H9 (cell line): ENCODE measurements at regions not wholly inside any gene's neighbourhood (a gene's known extent, or its start where the extent isn't known, plus 50 kb on each side); places are given as distances from the start of the nearest gene placed in this dataset.

ENCODE experiments used
- DNase-seq: peaks from one replicate; pipeline ENCODE4 v3.0.0-alpha.2; 2017
- H2AFZ ChIP-seq: one replicate; pipeline ENCODE4 v1.6.1; 2013; ENCODE audit warnings: mild to moderate bottlenecking, low read length, control low read depth, moderate library complexity
- H2AK5ac ChIP-seq: 2 replicates; pipeline ENCODE4 v1.6.1; 2013; ENCODE audit warnings: low read length, control low read depth, mixed read lengths; ENCODE audit not compliant: insufficient read length
- H2BK120ac ChIP-seq: one replicate; pipeline ENCODE4 v1.6.1; 2013; ENCODE audit warnings: low read depth, mild to moderate bottlenecking, low read length, control low read depth, inconsistent platforms; ENCODE audit not compliant: poor library complexity, severe bottlenecking
- H2BK12ac ChIP-seq: 2 replicates; pipeline ENCODE4 v1.6.1; 2013; ENCODE audit warnings: low read length, control low read depth, mixed read lengths, low read depth; ENCODE audit not compliant: insufficient read length
- H2BK15ac ChIP-seq: 2 replicates; pipeline ENCODE4 v1.6.1; 2013; ENCODE audit warnings: low read depth, low read length, control low read depth
- H2BK20ac ChIP-seq: one replicate; pipeline ENCODE4 v1.6.1; 2013; ENCODE audit warnings: low read depth, mild to moderate bottlenecking, low read length, control low read depth, inconsistent platforms; ENCODE audit not compliant: poor library complexity, severe bottlenecking
- H2BK5ac ChIP-seq: 2 replicates; pipeline ENCODE4 v1.6.1; 2013; ENCODE audit warnings: low read length, control low read depth, mixed read lengths; ENCODE audit not compliant: insufficient read length
- H3K14ac ChIP-seq: 2 replicates; pipeline ENCODE4 v1.6.1; 2013; ENCODE audit warnings: low read length, control low read depth; ENCODE audit not compliant: insufficient read depth
- H3K18ac ChIP-seq: 2 replicates; pipeline ENCODE4 v1.6.1; 2013; ENCODE audit warnings: low read depth, mild to moderate bottlenecking, mixed read lengths, low read length, control low read depth; ENCODE audit not compliant: insufficient read length
- H3K23ac ChIP-seq: 2 replicates; pipeline ENCODE4 v1.6.1; 2013; ENCODE audit warnings: low read length, control low read depth, mixed read lengths, low read depth; ENCODE audit not compliant: insufficient read length
- H3K23me2 ChIP-seq: 2 replicates; pipeline ENCODE4 v1.6.1; 2013; ENCODE audit warnings: low read depth, mild to moderate bottlenecking, mixed read lengths, low read length, control low read depth; ENCODE audit not compliant: insufficient read length, poor library complexity, severe bottlenecking
- H3K27ac ChIP-seq: 2 replicates; pipeline ENCODE4 v1.5.1; 2013; ENCODE audit warnings: low read length, control low read depth, mixed read lengths, low read depth; ENCODE audit not compliant: insufficient read length
- H3K27me3 ChIP-seq: 2 replicates; pipeline ENCODE4 v1.6.1; 2013; ENCODE audit warnings: low read length, control low read depth, inconsistent platforms; ENCODE audit not compliant: insufficient read depth
- H3K4ac ChIP-seq: 2 replicates; pipeline ENCODE4 v1.6.1; 2013; ENCODE audit warnings: low read depth, mild to moderate bottlenecking, control low read depth, inconsistent platforms, low read length, moderate library complexity
- H3K4me1 ChIP-seq: 2 replicates; pipeline ENCODE4 v1.6.1; 2013; ENCODE audit warnings: low read length, control low read depth, inconsistent platforms; ENCODE audit not compliant: insufficient read depth
- H3K4me2 ChIP-seq: 2 replicates; pipeline ENCODE4 v1.6.1; 2013; ENCODE audit warnings: low read length, control low read depth, mixed read lengths; ENCODE audit not compliant: insufficient read length, insufficient read depth
- H3K56ac ChIP-seq: 2 replicates; pipeline ENCODE4 v1.6.1; 2013; ENCODE audit warnings: low read depth, mild to moderate bottlenecking, mixed read lengths, low read length, control low read depth; ENCODE audit not compliant: insufficient read length
- H3K79me1 ChIP-seq: 2 replicates; pipeline ENCODE4 v1.6.1; 2013; ENCODE audit warnings: low read depth, mild to moderate bottlenecking, moderate library complexity, low read length, control low read depth, inconsistent platforms; ENCODE audit not compliant: insufficient read depth, poor library complexity, severe bottlenecking
- H3K79me2 ChIP-seq: 2 replicates; pipeline ENCODE4 v1.6.1; 2013; ENCODE audit warnings: low read length, control low read depth, inconsistent platforms; ENCODE audit not compliant: insufficient read depth
- H3K9ac ChIP-seq: 2 replicates; pipeline ENCODE4 v1.6.1; 2013; ENCODE audit warnings: low read length, control low read depth, mixed read lengths; ENCODE audit not compliant: insufficient read length; ENCODE audit errors: extremely low read depth
- H3K9me3 ChIP-seq: one replicate; pipeline ENCODE4 v1.6.1; 2013; ENCODE audit warnings: low read depth, low read length, inconsistent platforms; ENCODE audit not compliant: control insufficient read depth
- H3T11ph ChIP-seq: one replicate; pipeline ENCODE4 v1.6.1; 2013; ENCODE audit warnings: mild to moderate bottlenecking, low read length, control low read depth, inconsistent platforms
- H4K20me1 ChIP-seq: one replicate; pipeline ENCODE4 v1.6.1; 2013; ENCODE audit not compliant: control insufficient read depth, insufficient read length, insufficient read depth
- H4K5ac ChIP-seq: 2 replicates; pipeline ENCODE4 v1.6.1; 2013; ENCODE audit warnings: low read depth, mild to moderate bottlenecking, mixed read lengths, low read length, control low read depth; ENCODE audit not compliant: insufficient read length
- H4K8ac ChIP-seq: replicated peaks from 2 replicates; pipeline ENCODE4 v1.6.1; 2013; ENCODE audit warnings: low read length, control low read depth, mixed read lengths, low read depth; ENCODE audit not compliant: insufficient read length
- H4K91ac ChIP-seq: 2 replicates; pipeline ENCODE4 v1.6.1; 2013; ENCODE audit warnings: low read depth, mild to moderate bottlenecking, moderate library complexity, mixed read lengths, low read length, control low read depth; ENCODE audit not compliant: insufficient read length
- H3K27ac Mint-ChIP-seq, 3 experiments: 2 replicates in 2 of 3; 3 replicates in 1 of 3; pipeline ENCODE4 v1.8.0; 2020 to 2021; ENCODE audit warnings: mixed read lengths in 3 of 3, mild to moderate bottlenecking in 1 of 3, moderate library complexity in 1 of 3
- H3K27me3 Mint-ChIP-seq: 2 replicates; pipeline ENCODE4 v1.8.0; 2021; ENCODE audit warnings: low read depth, mild to moderate bottlenecking, moderate library complexity, mixed read lengths
- H3K36me3 Mint-ChIP-seq, 3 experiments: 2 replicates in 2 of 3; 3 replicates in 1 of 3; pipeline ENCODE4 v1.8.0; 2020 to 2021; ENCODE audit warnings: low read depth in 3 of 3, mixed read lengths in 3 of 3; ENCODE audit not compliant: insufficient read depth in 1 of 3
- H3K4me1 Mint-ChIP-seq, 2 experiments: 2 replicates each; pipeline ENCODE4 v1.8.0; 2020; ENCODE audit warnings: mixed read lengths in 2 of 2
- H3K4me3 Mint-ChIP-seq, 2 experiments: 2 replicates in 1 of 2; 3 replicates in 1 of 2; pipeline ENCODE4 v1.8.0; 2020 to 2021; ENCODE audit warnings: mild to moderate bottlenecking in 2 of 2, mixed read lengths in 2 of 2, moderate library complexity in 1 of 2
- H3K9me3 Mint-ChIP-seq, 2 experiments: 2 replicates in 1 of 2; 3 replicates in 1 of 2; pipeline ENCODE4 v1.8.0; 2020; ENCODE audit warnings: mild to moderate bottlenecking in 2 of 2, mixed read lengths in 2 of 2, moderate library complexity in 1 of 2
- CTCF ChIP-seq: fragments of 200-600 bp; sonication (generic); conservative IDR thresholded peaks from 3 replicates; pipeline ENCODE4 v1.8.0; 2021; ENCODE audit warnings: antibody characterized with exemption, mild to moderate bottlenecking
- WGBS: extraction: QIAGEN DNeasy Blood & Tissue Kit; methylation state at CpG from one replicate; pipeline ENCODE4 v1.1.7; 2013; ENCODE audit warnings: missing lambda C conversion rate, low lambda C conversion rate, mixed read lengths; ENCODE audit not compliant: insufficient read length; ENCODE audit errors: extremely low coverage; 5-methylcytosine and 5-hydroxymethylcytosine counted together

GRCh38 chr21:22209304-22209700 is 1211.1 kb downstream of the NCAM2 start:
- Histone ChIP-seq H3K23me2 (no peaks in the 10 kb centered on the region), H3K27ac (no peak overlapping the region), H3K4me2 (no peak overlapping the region), H3T11ph (no peak overlapping the region), H4K20me1 (no peaks in the 10 kb centered on the region), H3K79me2 (no peaks in the 10 kb centered on the region; the same call in 1 of the 2 replicates), H3K27me3 (no peaks in the 10 kb centered on the region), H3K23ac (no peak overlapping the region), H3K4ac (no peak overlapping the region), H2AK5ac (no peak overlapping the region), H3K9ac (no peak overlapping the region), H4K91ac (no peak overlapping the region), H3K4me1 (no peaks in the 10 kb centered on the region), H3K56ac (no peak overlapping the region), H2BK12ac (no peak overlapping the region), H2BK15ac (no peak overlapping the region), H2BK5ac (no peak overlapping the region), H3K14ac (no peak overlapping the region), H2BK20ac (no peak overlapping the region), H3K18ac (no peak overlapping the region), H2AFZ (no peak overlapping the region), H3K9me3 (no peaks in the 10 kb centered on the region), H3K79me1 (no peaks in the 10 kb centered on the region), H2BK120ac (no peak overlapping the region), H4K5ac (no peak overlapping the region), H4K8ac (no peak overlapping the region)
- Mint-ChIP-seq H3K4me1 (no peaks in the 10 kb centered on the region), H3K4me3 (no peak overlapping the region), H3K9me3 (peaks cover 0 to 3% of the 10 kb centered on the region in 2 experiments; a peak in 2 of 5 replicates), H3K27ac (no peak overlapping the region), H3K27me3 (no peaks in the 10 kb centered on the region), H3K36me3 (peaks cover 0 to 5% (median 0%) of the 10 kb centered on the region in 3 experiments; a peak in 1 of 7 replicates)
- no peak for TF ChIP-seq CTCF
- no peak for DNase-seq
- WGBS: no CpG with 5 or more reads among the region's 1 CpG
